CD14-positive monocyte (primary cell): ENCODE measurements at regions not wholly inside any gene's neighbourhood (a gene's known extent, or its start where the extent isn't known, plus 50 kb on each side); places are given as distances from the start of the nearest gene placed in this dataset.

Experiments used
- DNase-seq, 3 donors: peaks; one replicate each; pipeline ENCODE4 v3.0.0-alpha.2; 2011 to 2022
- H2AFZ ChIP-seq: 2 replicates; pipeline ENCODE4 v1.6.0; 2012; ENCODE audit warnings: mild to moderate bottlenecking, low read depth, low read length, inconsistent platforms; ENCODE audit not compliant: insufficient read depth, poor library complexity, severe bottlenecking
- H3K27ac ChIP-seq, 2 donors: 1 replicate in 1 of 2; 2 replicates in 1 of 2; pipeline ENCODE4 v1.5.1; 2012 to 2013; ENCODE audit warnings: low read length in 2 of 2, control low read depth in 1 of 2, inconsistent platforms in 1 of 2, low read depth in 1 of 2, mild to moderate bottlenecking in 1 of 2
- H3K27me3 ChIP-seq, 2 donors: one replicate each; pipeline versions ENCODE4 v1.6.0 to v1.6.1; 2011 to 2013; ENCODE audit warnings: low read length in 2 of 2; ENCODE audit not compliant: control insufficient read depth in 2 of 2, insufficient read depth in 2 of 2
- H3K36me3 ChIP-seq, 2 donors: replicated peaks in 1 of 2; 1 replicate in 1 of 2; 2 replicates in 1 of 2; pipeline versions ENCODE4 v1.5.1 to v1.6.1; 2012 to 2013; ENCODE audit warnings: low read length in 2 of 2, control low read depth in 1 of 2, inconsistent platforms in 1 of 2, mild to moderate bottlenecking in 1 of 2; ENCODE audit not compliant: insufficient read depth in 2 of 2, control insufficient read depth in 1 of 2
- H3K4me1 ChIP-seq, 2 donors: 1 replicate in 1 of 2; 2 replicates in 1 of 2; pipeline versions ENCODE4 v1.5.1 to v1.6.1; 2012 to 2013; ENCODE audit warnings: low read length in 2 of 2, control low read depth in 1 of 2, inconsistent platforms in 1 of 2, mild to moderate bottlenecking in 1 of 2, moderate library complexity in 1 of 2; ENCODE audit not compliant: insufficient read depth in 2 of 2, control insufficient read depth in 1 of 2
- H3K4me2 ChIP-seq: replicated peaks from 2 replicates; pipeline ENCODE3; 2012; ENCODE audit warnings: low read length, moderate library complexity, mild to moderate bottlenecking; ENCODE audit not compliant: poor library complexity, severe bottlenecking; ENCODE audit errors: extremely low read depth
- H3K4me3 ChIP-seq, 3 experiments: fragments of 200-600 bp in 1 of 3; sonication (generic) in 1 of 3; replicated peaks in 1 of 3; 1 replicate in 2 of 3; 2 replicates in 1 of 3; pipeline ENCODE4 v1.5.1; 2011 to 2013; ENCODE audit warnings: low read length in 3 of 3, mild to moderate bottlenecking in 3 of 3, control low read depth in 2 of 3, low read depth in 2 of 3, inconsistent platforms in 1 of 3, moderate library complexity in 1 of 3
- H3K79me2 ChIP-seq: 2 replicates; pipeline ENCODE4 v1.6.0; 2012; ENCODE audit warnings: mild to moderate bottlenecking, control low read depth, inconsistent platforms, low read length, moderate library complexity; ENCODE audit not compliant: insufficient read depth
- H3K9ac ChIP-seq: 2 replicates; pipeline ENCODE4 v1.6.0; 2017; ENCODE audit warnings: low read length, mild to moderate bottlenecking; ENCODE audit not compliant: insufficient read depth, poor library complexity, severe bottlenecking
- H3K9me3 ChIP-seq, 2 donors: replicated peaks in 1 of 2; 1 replicate in 1 of 2; 2 replicates in 1 of 2; pipeline versions ENCODE4 v1.5.1 to v1.6.1; 2012 to 2013; ENCODE audit warnings: low read length in 2 of 2, control low read depth in 1 of 2; ENCODE audit not compliant: control insufficient read depth in 1 of 2, insufficient read depth in 1 of 2
- H4K20me1 ChIP-seq: 2 replicates; pipeline ENCODE4 v1.6.0; 2012; ENCODE audit warnings: mild to moderate bottlenecking, low read length, control low read depth, moderate library complexity; ENCODE audit not compliant: insufficient read depth
- H3K27ac Mint-ChIP-seq, 7 donors: one replicate each; pipeline ENCODE4 v1.8.0; 2020; ENCODE audit warnings: mild to moderate bottlenecking in 7 of 7, mixed read lengths in 7 of 7, moderate library complexity in 6 of 7, inconsistent platforms in 2 of 7
- H3K27me3 Mint-ChIP-seq, 3 donors: one replicate each; pipeline ENCODE4 v1.8.0; 2021 to 2022; ENCODE audit warnings: low read depth in 3 of 3, mild to moderate bottlenecking in 3 of 3, mixed read lengths in 3 of 3, moderate library complexity in 3 of 3, inconsistent platforms in 1 of 3
- H3K36me3 Mint-ChIP-seq, 2 donors: one replicate each; pipeline ENCODE4 v1.8.0; 2020; ENCODE audit warnings: mixed read lengths in 2 of 2, inconsistent platforms in 1 of 2, mild to moderate bottlenecking in 1 of 2
- H3K4me1 Mint-ChIP-seq: one replicate; pipeline ENCODE4 v1.8.0; 2020; ENCODE audit warnings: mild to moderate bottlenecking, mixed read lengths
- H3K4me3 Mint-ChIP-seq, 2 donors: one replicate each; pipeline ENCODE4 v1.8.0; 2020; ENCODE audit warnings: mild to moderate bottlenecking in 2 of 2, mixed read lengths in 2 of 2, moderate library complexity in 1 of 2
- H3K9me3 Mint-ChIP-seq, 7 donors: one replicate each; pipeline ENCODE4 v1.8.0; 2020 to 2022; ENCODE audit warnings: mixed read lengths in 7 of 7, mild to moderate bottlenecking in 6 of 7, moderate library complexity in 6 of 7, inconsistent platforms in 2 of 7
- WGBS: methylation state at CpG from one replicate; pipeline ENCODE4 v1.1.5; 2013; ENCODE audit warnings: missing lambda C conversion rate; ENCODE audit not compliant: insufficient coverage; 5-methylcytosine and 5-hydroxymethylcytosine counted together
- intact Hi-C, 2 donors: fragments of 100-400 bp; cut with micrococcal nuclease; formaldehyde crosslinking; loops; one replicate each; pipeline versions ENCODE4 v1.15.0 to v1.15.1; 2023
- TF ChIP-seq, protein P1 (sequence below): fragments of 200-600 bp; IDR thresholded peaks from one replicate; pipeline ENCODE4 v1.8.0; 2022; ENCODE audit warnings: antibody characterized with exemption, mild to moderate bottlenecking

DNA sequence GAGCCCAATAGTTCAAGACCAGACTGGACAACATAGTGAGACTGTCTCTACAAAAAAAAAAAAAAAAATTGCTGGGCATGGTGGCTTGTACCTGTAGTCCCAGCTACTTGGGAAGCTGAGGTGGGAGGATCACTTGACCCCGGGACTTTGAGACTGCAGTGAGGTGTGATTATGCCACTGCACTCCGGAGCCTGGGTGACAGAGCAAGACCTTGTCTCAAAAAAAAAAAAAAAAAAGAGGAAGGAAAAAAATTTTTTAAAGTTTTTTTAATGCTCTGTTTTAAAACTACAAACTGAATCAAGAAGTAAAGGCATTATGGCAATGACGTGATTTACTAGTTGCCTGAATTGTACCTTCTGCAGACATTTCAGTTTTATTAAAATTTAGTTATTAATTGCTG lies 54.5 kb upstream of the ZDBF2 start:
- no peaks in the 10 kb centered on the region for H3K36me3 Mint-ChIP-seq
- Histone ChIP-seq H4K20me1 (no peaks in the 10 kb centered on the region), H3K27me3 (peaks cover 15 to 32% of the 10 kb centered on the region in 2 donors), H3K9ac (no peak overlapping the region), H3K9me3 (peaks cover 6 to 8% of the 10 kb centered on the region in 2 donors), H3K4me2 (no peak overlapping the region), H2AFZ (no peak overlapping the region), H3K79me2 (no peaks in the 10 kb centered on the region), H3K4me3 (no peak overlapping the region), H3K36me3 (no peaks in the 10 kb centered on the region), H3K27ac (no peak overlapping the region), H3K4me1 (peaks cover 17 to 26% of the 10 kb centered on the region in 2 donors)
- H3K4me3 Mint-ChIP-seq, result peak overlapping the region in 1 of 2 donors; percentile 35
- TF ChIP-seq, protein P1, sequence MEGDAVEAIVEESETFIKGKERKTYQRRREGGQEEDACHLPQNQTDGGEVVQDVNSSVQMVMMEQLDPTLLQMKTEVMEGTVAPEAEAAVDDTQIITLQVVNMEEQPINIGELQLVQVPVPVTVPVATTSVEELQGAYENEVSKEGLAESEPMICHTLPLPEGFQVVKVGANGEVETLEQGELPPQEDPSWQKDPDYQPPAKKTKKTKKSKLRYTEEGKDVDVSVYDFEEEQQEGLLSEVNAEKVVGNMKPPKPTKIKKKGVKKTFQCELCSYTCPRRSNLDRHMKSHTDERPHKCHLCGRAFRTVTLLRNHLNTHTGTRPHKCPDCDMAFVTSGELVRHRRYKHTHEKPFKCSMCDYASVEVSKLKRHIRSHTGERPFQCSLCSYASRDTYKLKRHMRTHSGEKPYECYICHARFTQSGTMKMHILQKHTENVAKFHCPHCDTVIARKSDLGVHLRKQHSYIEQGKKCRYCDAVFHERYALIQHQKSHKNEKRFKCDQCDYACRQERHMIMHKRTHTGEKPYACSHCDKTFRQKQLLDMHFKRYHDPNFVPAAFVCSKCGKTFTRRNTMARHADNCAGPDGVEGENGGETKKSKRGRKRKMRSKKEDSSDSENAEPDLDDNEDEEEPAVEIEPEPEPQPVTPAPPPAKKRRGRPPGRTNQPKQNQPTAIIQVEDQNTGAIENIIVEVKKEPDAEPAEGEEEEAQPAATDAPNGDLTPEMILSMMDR, result no peak
- peak in 1 of 3 donors; percentile 7 for DNase-seq
- peaks cover 19% of the 10 kb centered on the region for H3K4me1 Mint-ChIP-seq
- WGBS, result no CpG with 5 or more reads among the region's 3 CpGs
- peaks cover 4 to 24% (median 10%) of the 10 kb centered on the region in 7 donors for H3K9me3 Mint-ChIP-seq
- peaks cover 27 to 52% (median 29%) of the 10 kb centered on the region in 3 donors for H3K27me3 Mint-ChIP-seq
- intact Hi-C loops, result no loop called here
- H3K27ac Mint-ChIP-seq, result peak overlapping the region in 2 of 7 donors; percentile 8 to 55

DNA sequence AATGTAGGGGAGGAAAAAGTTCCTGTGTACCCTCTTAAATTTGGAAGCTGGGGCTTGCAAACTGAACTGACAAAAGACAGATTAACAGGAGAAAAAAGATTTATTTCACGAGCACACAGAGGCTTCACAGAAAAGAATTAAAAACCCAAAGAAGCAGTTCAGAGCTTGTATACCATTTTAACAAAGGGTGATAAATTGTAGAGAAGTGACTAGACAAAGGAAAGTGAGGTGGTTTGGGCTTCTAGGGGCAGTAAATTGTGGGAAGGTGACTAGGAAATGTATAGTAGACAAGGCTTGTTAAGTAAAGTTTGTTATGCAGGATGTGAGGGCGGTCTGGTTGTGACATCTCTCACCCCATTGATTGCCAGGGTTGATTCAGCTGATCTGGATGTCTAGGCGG lies 53.5 kb upstream of the ZDBF2 start:
- Mint-ChIP-seq H3K27me3 (peaks cover 24 to 47% (median 30%) of the 10 kb centered on the region in 3 donors), H3K27ac (no peak overlapping the region), H3K4me3 (no peak overlapping the region), H3K36me3 (no peaks in the 10 kb centered on the region), H3K9me3 (peaks cover 4 to 24% (median 10%) of the 10 kb centered on the region in 7 donors), H3K4me1 (peaks cover 19% of the 10 kb centered on the region)
- DNase-seq, result no peak
- Histone ChIP-seq H3K36me3 (no peaks in the 10 kb centered on the region), H3K4me2 (no peak overlapping the region), H4K20me1 (no peaks in the 10 kb centered on the region), H3K79me2 (no peaks in the 10 kb centered on the region), H3K27me3 (peaks cover 11 to 32% of the 10 kb centered on the region in 2 donors), H3K4me3 (no peak overlapping the region), H3K4me1 (peaks cover 17 to 26% of the 10 kb centered on the region in 2 donors), H2AFZ (no peak overlapping the region), H3K27ac (no peak overlapping the region), H3K9me3 (peaks cover 6 to 8% of the 10 kb centered on the region in 2 donors), H3K9ac (no peak overlapping the region)
- 100% methylated on average over 1 of the region's 3 CpGs for WGBS
- TF ChIP-seq, protein P1, result no peak
- intact Hi-C loops, result no loop called here
